ENCODE measurements at regions not wholly inside any gene's neighbourhood (a gene's known extent, or its start where the extent isn't known, plus 50 kb on each side); places are given as distances from the start of the nearest gene placed in this dataset.

- no peak for DNase-seq (ENCODE audit: extremely low spot score in 2 of 2)
- intact Hi-C loops (cut with DNase I): no loop called here
- no peaks in the 10 kb centered on the region for H3K36me3 ChIP-seq
- H3K27ac ChIP-seq: peak overlapping the region; percentile 46
- H3K27me3 ChIP-seq: no peaks in the 10 kb centered on the region
- H3K4me1 ChIP-seq: peaks cover 32% of the 10 kb centered on the region
- H3K9me3 ChIP-seq: no peaks in the 10 kb centered on the region
- TF ChIP-seq POLR2A (IDR thresholded peaks at IDR 0.05): no peak
- no peak for TF ChIP-seq CTCF (IDR thresholded peaks at IDR 0.05)
- no peak for TF ChIP-seq POLR2AphosphoS5 (IDR thresholded peaks at IDR 0.05; ENCODE audit: insufficient read depth in 1 of 2, low read depth in 1 of 2)
- H3K4me3 ChIP-seq: no peak overlapping the region
These were observed 181.0 kb downstream of the TFAP2C start for GRCh38 chr20:56810141-56810540.

- H3K4me1 ChIP-seq: no peaks in the 10 kb centered on the region
- no peaks in the 10 kb centered on the region for H3K9me3 ChIP-seq
- H3K36me3 ChIP-seq: no peaks in the 10 kb centered on the region
- H3K4me3 ChIP-seq: no peak overlapping the region
- no peak for DNase-seq (ENCODE audit: extremely low spot score in 2 of 2)
- no peak overlapping the region for H3K27ac ChIP-seq
- intact Hi-C loops (cut with DNase I): no loop called here
- H3K27me3 ChIP-seq: no peaks in the 10 kb centered on the region
- TF ChIP-seq POLR2A (IDR thresholded peaks at IDR 0.05): no peak
- TF ChIP-seq CTCF (IDR thresholded peaks at IDR 0.05): no peak
- no peak for TF ChIP-seq POLR2AphosphoS5 (IDR thresholded peaks at IDR 0.05; ENCODE audit: insufficient read depth in 1 of 2, low read depth in 1 of 2)
These were observed 186.7 kb downstream of the TFAP2C start for GRCh38 chr20:56815796-56816195.

GRCh38 chr20:56816349-56816748 is 187.2 kb downstream of the TFAP2C start:
- TF ChIP-seq POLR2AphosphoS5 (IDR thresholded peaks at IDR 0.05; ENCODE audit: insufficient read depth in 1 of 2, low read depth in 1 of 2) (no peak), CTCF (IDR thresholded peaks at IDR 0.05) (no peak)
- no peak for DNase-seq (ENCODE audit: extremely low spot score in 2 of 2)
- Histone ChIP-seq H3K9me3 (no peaks in the 10 kb centered on the region), H3K4me1 (no peaks in the 10 kb centered on the region), H3K36me3 (no peaks in the 10 kb centered on the region), H3K27ac (no peak overlapping the region), H3K27me3 (no peaks in the 10 kb centered on the region), H3K4me3 (no peak overlapping the region)
- intact Hi-C loops (cut with DNase I): no loop called here

GRCh38 chr20:56817780-56818675 is 188.9 kb downstream of the TFAP2C start:
- Histone ChIP-seq H3K4me3 (no peak overlapping the region), H3K4me1 (no peaks in the 10 kb centered on the region), H3K9me3 (no peaks in the 10 kb centered on the region), H3K27me3 (no peaks in the 10 kb centered on the region), H3K36me3 (no peaks in the 10 kb centered on the region), H3K27ac (no peak overlapping the region)
- DNase-seq (ENCODE audit: extremely low spot score in 2 of 2): no peak
- TF ChIP-seq CTCF (IDR thresholded peaks at IDR 0.05): no peak
- TF ChIP-seq POLR2AphosphoS5 (IDR thresholded peaks at IDR 0.05; ENCODE audit: insufficient read depth in 1 of 2, low read depth in 1 of 2): no peak
- TF ChIP-seq POLR2A (IDR thresholded peaks at IDR 0.05): no peak
- intact Hi-C loops (cut with DNase I): no loop called here

- H3K4me3 ChIP-seq: no peak overlapping the region
- intact Hi-C loops (cut with DNase I): no loop called here
- no peaks in the 10 kb centered on the region for H3K9me3 ChIP-seq
- H3K27ac ChIP-seq: no peak overlapping the region
- no peak for TF ChIP-seq POLR2AphosphoS5 (IDR thresholded peaks at IDR 0.05; ENCODE audit: insufficient read depth in 1 of 2, low read depth in 1 of 2)
- TF ChIP-seq CTCF (IDR thresholded peaks at IDR 0.05): no peak
- no peak for TF ChIP-seq POLR2A (IDR thresholded peaks at IDR 0.05)
- peaks cover 6% of the 10 kb centered on the region for H3K4me1 ChIP-seq
- DNase-seq (ENCODE audit: extremely low spot score in 2 of 2): no peak
- H3K36me3 ChIP-seq: no peaks in the 10 kb centered on the region
- H3K27me3 ChIP-seq: no peaks in the 10 kb centered on the region
These were observed 191.9 kb downstream of the TFAP2C start for GRCh38 chr20:56820984-56821383.

All from vagina (tissue), 2 donors.